T-cell (primary cell): ENCODE measurements at regions not wholly inside any gene's neighbourhood (a gene's known extent, or its start where the extent isn't known, plus 50 kb on each side); places are given as distances from the start of the nearest gene placed in this dataset.
"Not testable (repeated sequence)": the region's sequence is repeated elsewhere in the genome, so short reads cannot be mapped to it uniquely, and the experiment has no call there.

Source experiments
- ATAC-seq, 4 experiments: fragments of 200-7000 bp in 3 of 4; fragments of 150-1000 bp in 1 of 4; cut with Tn5 transposase; replicated peaks in 1 of 4; 1 replicate in 3 of 4; 2 replicates in 1 of 4; pipeline ENCODE4 v1.10.0; 2021; ENCODE audit warnings: moderate library complexity in 3 of 4, mild to moderate bottlenecking in 2 of 4, moderate number of reproducible peaks in 1 of 4
- CTCF ChIA-PET, 2 donors: fragments of 300-600 bp; sonication (Branson Sonifier 250); formaldehyde crosslinking; loops; one replicate each; lab custom pipeline; 2022; ENCODE audit warnings: antibody characterized with exemption in 2 of 2; lab: Charles Lee
- POLR2A ChIA-PET, 2 donors: fragments of 300-600 bp; sonication (Branson Sonifier 250); formaldehyde crosslinking; loops; one replicate each; lab custom pipeline; 2022; ENCODE audit warnings: antibody characterized with exemption in 2 of 2; lab: Charles Lee
- DNase-seq, 35 experiments: peaks; one replicate each; pipeline versions ENCODE4 v3.0.0 to v3.0.0-alpha.2; 2013 to 2023
- H3K27ac ChIP-seq: one replicate; pipeline ENCODE4 v1.5.1; 2013; ENCODE audit warnings: low read length
- H3K27me3 ChIP-seq, 2 experiments: replicated peaks in 1 of 2; 1 replicate in 1 of 2; 2 replicates in 1 of 2; pipeline versions ENCODE4 v1.6.1 to v1.7.0; 2013; ENCODE audit warnings: low read length in 1 of 2, mixed read lengths in 1 of 2; ENCODE audit not compliant: control insufficient read depth in 2 of 2, insufficient read depth in 2 of 2; ENCODE audit errors: extremely low read depth in 1 of 2
- H3K36me3 ChIP-seq, 2 donors: 1 replicate in 1 of 2; 2 replicates in 1 of 2; pipeline versions ENCODE4 v1.6.1 to v1.7.0; 2013; ENCODE audit warnings: low read length in 1 of 2; ENCODE audit not compliant: control insufficient read depth in 2 of 2, insufficient read depth in 1 of 2; ENCODE audit errors: extremely low read depth in 1 of 2
- H3K4me1 ChIP-seq, 2 experiments: 1 replicate in 1 of 2; 2 replicates in 1 of 2; pipeline versions ENCODE4 v1.6.1 to v1.7.0; 2013; ENCODE audit warnings: low read length in 2 of 2, mixed read lengths in 1 of 2; ENCODE audit not compliant: insufficient read depth in 2 of 2, control insufficient read depth in 1 of 2; ENCODE audit errors: extremely low read depth in 1 of 2
- H3K4me3 ChIP-seq, 2 donors: 1 replicate in 1 of 2; 2 replicates in 1 of 2; pipeline versions ENCODE4 v1.5.1 to v1.7.0; 2013; ENCODE audit warnings: mild to moderate bottlenecking in 2 of 2, low read length in 1 of 2, moderate library complexity in 1 of 2; ENCODE audit not compliant: control insufficient read depth in 1 of 2; ENCODE audit errors: extremely low read depth in 1 of 2
- H3K9me3 ChIP-seq: 2 replicates; pipeline ENCODE4 v1.7.0; 2013
- H3K27ac Mint-ChIP-seq, 2 donors: one replicate each; pipeline ENCODE4 v1.8.0; 2020 to 2021; ENCODE audit warnings: mild to moderate bottlenecking in 2 of 2, mixed read lengths in 2 of 2
- H3K27me3 Mint-ChIP-seq, 2 donors: one replicate each; pipeline ENCODE4 v1.8.0; 2021 to 2022; ENCODE audit warnings: mixed read lengths in 2 of 2
- H3K36me3 Mint-ChIP-seq: one replicate; pipeline ENCODE4 v1.8.0; 2021; ENCODE audit warnings: mixed read lengths
- H3K4me1 Mint-ChIP-seq, 3 donors: one replicate each; pipeline ENCODE4 v1.8.0; 2020 to 2022; ENCODE audit warnings: mixed read lengths in 3 of 3, mild to moderate bottlenecking in 1 of 3
- H3K4me3 Mint-ChIP-seq, 3 donors: one replicate each; pipeline ENCODE4 v1.8.0; 2020 to 2022; ENCODE audit warnings: mild to moderate bottlenecking in 3 of 3, mixed read lengths in 3 of 3, moderate library complexity in 3 of 3
- H3K9me3 Mint-ChIP-seq, 3 donors: one replicate each; pipeline ENCODE4 v1.8.0; 2020 to 2022; ENCODE audit warnings: mixed read lengths in 3 of 3
- WGBS: methylation state at CpG from one replicate; pipeline ENCODE4 v1.1.5; 2013; ENCODE audit warnings: missing lambda C conversion rate; ENCODE audit not compliant: insufficient coverage; 5-methylcytosine and 5-hydroxymethylcytosine counted together

- no peak overlapping the region for H3K27ac ChIP-seq
- no peaks in the 10 kb centered on the region for H3K9me3 Mint-ChIP-seq
- no peaks in the 10 kb centered on the region for H3K36me3 ChIP-seq
- H3K4me3 ChIP-seq, result no peak overlapping the region
- no peak overlapping the region for H3K27ac Mint-ChIP-seq
- POLR2A ChIA-PET, result no interaction called here
- WGBS, result 100% methylated on average over 4 of the region's 5 CpGs
- peaks cover 3 to 4% (median 3%) of the 10 kb centered on the region in 3 donors for H3K4me1 Mint-ChIP-seq
- no peak for DNase-seq
- no peak for ATAC-seq
- CTCF ChIA-PET, result no interaction called here
- H3K27me3 Mint-ChIP-seq, result peaks cover 13 to 20% of the 10 kb centered on the region in 2 donors
- H3K27me3 ChIP-seq, result peaks cover 4 to 16% of the 10 kb centered on the region in 2 experiments
- peaks cover 0 to 3% of the 10 kb centered on the region in 2 experiments for H3K4me1 ChIP-seq
- H3K9me3 ChIP-seq, result no peaks in the 10 kb centered on the region
- H3K4me3 Mint-ChIP-seq, result no peak overlapping the region
- H3K36me3 Mint-ChIP-seq, result no peaks in the 10 kb centered on the region
Observed at GRCh38 chr7:65264258-65264657, 109.4 kb upstream of the ZNF92 start.

GRCh38 chr7:65260673-65261072 lies 113.0 kb upstream of the ZNF92 start:
- H3K36me3 Mint-ChIP-seq, DNase-seq, H3K27ac ChIP-seq, POLR2A ChIA-PET, H3K27me3 ChIP-seq, H3K36me3 ChIP-seq, CTCF ChIA-PET, H3K4me3 Mint-ChIP-seq, H3K9me3 ChIP-seq, H3K9me3 Mint-ChIP-seq, H3K27ac Mint-ChIP-seq, H3K4me3 ChIP-seq, H3K4me1 ChIP-seq, H3K4me1 Mint-ChIP-seq, ATAC-seq, H3K27me3 Mint-ChIP-seq: not testable (repeated sequence)
- WGBS, result no CpG with 5 or more reads among the region's 6 CpGs

DNA sequence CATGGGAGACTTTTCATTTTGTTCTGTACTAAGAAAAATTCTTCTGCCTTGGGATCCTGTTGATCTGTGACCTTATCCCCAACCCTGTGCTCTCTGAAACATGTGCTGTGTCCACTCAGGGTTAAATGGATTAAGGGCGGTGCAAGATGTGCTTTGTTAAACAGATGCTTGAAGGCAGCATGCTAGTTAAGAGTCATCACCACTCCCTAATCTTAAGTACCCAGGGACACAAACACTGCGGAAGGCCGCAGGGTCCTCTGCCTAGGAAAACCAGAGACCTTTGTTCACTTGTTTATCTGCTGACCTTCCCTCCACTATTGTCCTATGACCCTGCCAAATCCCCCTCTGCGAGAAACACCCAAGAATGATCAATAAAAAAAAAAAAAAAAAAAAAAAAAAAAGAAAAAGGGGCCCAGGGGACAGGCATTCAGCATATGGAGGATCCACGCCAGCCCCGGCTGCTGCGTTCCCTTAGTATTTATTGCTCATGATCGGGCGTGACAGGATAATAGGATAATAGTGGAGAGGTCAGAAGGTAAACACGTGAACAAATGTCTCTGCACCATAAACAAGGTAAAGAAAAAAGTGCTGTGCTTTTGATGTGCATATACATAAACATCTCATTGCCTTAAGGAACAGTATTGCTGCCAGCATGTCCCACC lies 113.7 kb upstream of the ZNF92 start:
- POLR2A ChIA-PET, ATAC-seq, DNase-seq, H3K27ac Mint-ChIP-seq, H3K9me3 ChIP-seq, H3K27ac ChIP-seq, H3K9me3 Mint-ChIP-seq, H3K36me3 Mint-ChIP-seq, H3K36me3 ChIP-seq, H3K4me3 Mint-ChIP-seq, H3K4me1 ChIP-seq, H3K27me3 ChIP-seq, H3K4me1 Mint-ChIP-seq, H3K27me3 Mint-ChIP-seq, CTCF ChIA-PET, H3K4me3 ChIP-seq: not testable (repeated sequence)
- no CpG with 5 or more reads among the region's 10 CpGs for WGBS

DNA sequence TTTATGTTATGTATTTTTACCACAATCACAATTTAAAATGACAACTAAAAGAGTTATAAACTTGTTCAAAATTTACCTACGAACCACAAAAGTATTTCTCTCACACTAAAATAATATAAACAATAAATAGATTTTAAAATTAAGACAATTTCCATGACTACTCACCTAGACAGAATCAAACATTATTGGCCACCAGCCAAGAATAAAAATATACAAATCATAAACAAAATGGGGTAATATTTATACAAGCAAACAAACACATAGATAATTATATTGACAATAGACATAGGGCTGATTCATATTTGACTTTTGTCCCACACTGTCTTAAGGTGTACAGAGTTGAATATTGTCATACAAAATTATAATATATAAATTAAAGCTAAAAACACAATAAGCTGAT lies 119.6 kb upstream of the ZNF92 start:
- H3K9me3 ChIP-seq, result no peaks in the 10 kb centered on the region
- H3K27me3 ChIP-seq, result peaks cover 0 to 26% of the 10 kb centered on the region in 2 experiments
- ChIA-PET POLR2A (interaction anchor here in 1 of 2 donors (0.7 kb wide), 1 partner anchor 252 kb away, joined by 3 read pairs; no protein-coding TSS in a partner anchor), CTCF (interaction anchor here in 1 of 2 donors (1.1 kb wide), 1 partner anchor 54 kb away, joined by 3 read pairs; no protein-coding TSS in a partner anchor)
- no peaks in the 10 kb centered on the region for H3K36me3 ChIP-seq
- H3K27ac ChIP-seq, result no peak overlapping the region
- no CpG with 5 or more reads among the region's 1 CpG for WGBS
- H3K27ac Mint-ChIP-seq, result no peak overlapping the region
- H3K27me3 Mint-ChIP-seq, result peaks cover 25 to 28% of the 10 kb centered on the region in 2 donors
- no peaks in the 10 kb centered on the region for H3K36me3 Mint-ChIP-seq
- H3K4me3 Mint-ChIP-seq, result no peak overlapping the region
- peaks cover 0 to 15% of the 10 kb centered on the region in 2 experiments for H3K4me1 ChIP-seq
- no peaks in the 10 kb centered on the region for H3K9me3 Mint-ChIP-seq
- DNase-seq (no peak), ATAC-seq (no peak)
- no peak overlapping the region for H3K4me3 ChIP-seq
- peaks cover 7 to 14% (median 12%) of the 10 kb centered on the region in 3 donors for H3K4me1 Mint-ChIP-seq

DNA sequence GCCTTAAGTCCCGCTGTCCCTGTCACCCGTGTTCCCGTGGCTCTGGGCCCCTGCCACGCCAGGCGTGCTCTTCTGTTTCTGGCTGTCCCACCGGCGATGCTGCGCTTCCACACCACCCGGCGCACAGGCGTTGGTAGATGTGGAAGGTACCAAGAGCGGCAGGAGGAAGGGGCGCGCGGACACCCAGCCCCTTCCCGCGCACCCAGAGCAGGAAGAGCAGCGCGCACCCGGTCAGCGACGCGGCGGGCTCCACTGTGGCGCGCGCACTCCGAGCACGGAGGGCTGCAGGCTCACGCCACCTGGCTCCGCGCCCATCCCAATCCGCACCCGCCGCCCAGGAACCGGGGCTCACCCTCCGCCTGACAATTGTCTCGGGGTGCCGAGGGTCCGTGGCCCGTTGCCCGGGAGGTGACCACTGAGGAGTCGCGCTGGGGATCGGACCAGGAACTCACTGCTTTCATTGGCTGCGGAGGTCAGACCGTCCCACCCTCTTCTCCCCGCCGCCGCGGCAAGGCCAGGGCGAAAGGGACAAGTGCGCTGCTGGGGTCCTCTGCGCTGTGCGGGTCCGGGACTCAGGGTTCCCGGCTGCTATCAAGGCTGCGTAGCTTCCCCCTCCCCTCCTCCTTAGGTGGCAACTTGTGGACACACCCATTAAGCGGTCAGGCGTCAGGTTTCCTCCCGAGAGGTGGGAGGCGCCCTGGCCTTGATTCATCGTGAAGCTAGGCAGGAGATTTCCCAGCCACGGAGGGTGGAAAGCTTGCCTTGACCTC lies 121.6 kb upstream of the ZNF92 start:
- peak in 13 of 35 experiments; percentile 7 to 39 (median 16) for DNase-seq
- Histone ChIP-seq H3K27ac (no peak overlapping the region), H3K4me1 (peaks cover 0 to 15% of the 10 kb centered on the region in 2 experiments), H3K27me3 (peaks cover 0 to 30% of the 10 kb centered on the region in 2 experiments), H3K9me3 (no peaks in the 10 kb centered on the region), H3K36me3 (no peaks in the 10 kb centered on the region), H3K4me3 (peak overlapping the region; percentile 41 to 71)
- under 1% methylated on average over 55 of the region's 64 CpGs for WGBS
- Mint-ChIP-seq H3K27ac (peak overlapping the region; percentile 16 to 52), H3K36me3 (no peaks in the 10 kb centered on the region), H3K9me3 (no peaks in the 10 kb centered on the region), H3K4me1 (peaks cover 7 to 14% (median 12%) of the 10 kb centered on the region in 3 donors), H3K27me3 (peaks cover 27 to 28% of the 10 kb centered on the region in 2 donors), H3K4me3 (peak overlapping the region; percentile 73 to 84 (median 78))
- CTCF ChIA-PET, result interaction anchor here in 1 of 2 donors (0.5 to 0.8 kb wide), 2 partner anchors 303 to 481 kb away, joined by 3 to 8 read pairs; no protein-coding TSS in a partner anchor
- POLR2A ChIA-PET, result interaction anchor here in 1 of 2 donors (0.6 kb wide), 1 partner anchor 809 kb away, joined by 3 read pairs; no protein-coding TSS in a partner anchor
- peak; percentile 57 to 84 (median 62) for ATAC-seq

- ChIA-PET CTCF (no interaction called here), POLR2A (interaction anchor here in 1 of 2 donors (0.6 kb wide), 2 partner anchors 15 to 808 kb away, joined by 3 read pairs; no protein-coding TSS in a partner anchor)
- H3K27ac ChIP-seq, result no peak overlapping the region
- Mint-ChIP-seq H3K36me3 (no peaks in the 10 kb centered on the region), H3K4me1 (peaks cover 7 to 14% (median 12%) of the 10 kb centered on the region in 3 donors), H3K27me3 (peaks cover 27 to 28% of the 10 kb centered on the region in 2 donors), H3K27ac (no peak overlapping the region), H3K4me3 (peak overlapping the region; percentile 73 to 84 (median 78)), H3K9me3 (no peaks in the 10 kb centered on the region)
- WGBS, result 95% methylated on average over 14 of the region's 18 CpGs
- DNase-seq, result no peak
- H3K36me3 ChIP-seq, result no peaks in the 10 kb centered on the region
- no peak overlapping the region for H3K4me3 ChIP-seq
- peaks cover 0 to 28% of the 10 kb centered on the region in 2 experiments for H3K27me3 ChIP-seq
- H3K9me3 ChIP-seq, result no peaks in the 10 kb centered on the region
- ATAC-seq, result no peak
- H3K4me1 ChIP-seq, result peaks cover 0 to 15% of the 10 kb centered on the region in 2 experiments
Observed at GRCh38 chr7:65250697-65251395, 122.8 kb upstream of the ZNF92 start.
